Progenitor cell of endocrine pancreas (in vitro differentiated cells): ENCODE measurements at regions not wholly inside any gene's neighbourhood (a gene's known extent, or its start where the extent isn't known, plus 50 kb on each side); places are given as distances from the start of the nearest gene placed in this dataset.

ENCODE experiments used
- DNase-seq: peaks from one replicate; pipeline ENCODE4 v3.0.0; 2021; ENCODE audit warnings: low spot score; ENCODE audit not compliant: unreplicated experiment
- H3K27ac Mint-ChIP-seq: 2 replicates; pipeline ENCODE4 v1.8.0; 2021; ENCODE audit warnings: mild to moderate bottlenecking, moderate library complexity, mixed read lengths
- H3K27me3 Mint-ChIP-seq: 2 replicates; pipeline ENCODE4 v1.8.0; 2021; ENCODE audit warnings: mixed read lengths
- H3K36me3 Mint-ChIP-seq: 2 replicates; pipeline ENCODE4 v1.8.0; 2022; ENCODE audit warnings: mixed read lengths; ENCODE audit not compliant: insufficient read depth
- H3K4me1 Mint-ChIP-seq: 2 replicates; pipeline ENCODE4 v1.8.0; 2021; ENCODE audit warnings: low read depth, mixed read lengths
- H3K4me3 Mint-ChIP-seq: 2 replicates; pipeline ENCODE4 v1.8.0; 2021; ENCODE audit warnings: low read depth, mild to moderate bottlenecking, moderate library complexity, mixed read lengths
- H3K9me3 Mint-ChIP-seq: 2 replicates; pipeline ENCODE4 v1.8.0; 2021; ENCODE audit warnings: low read depth, mixed read lengths
- TF ChIP-seq, protein P1 (sequence below): fragments of 200-600 bp; sonication (generic); IDR thresholded peaks from one replicate; pipeline ENCODE4 v1.5.0; 2021; ENCODE audit warnings: antibody characterized with exemption, mild to moderate bottlenecking; ENCODE audit not compliant: unreplicated experiment

- H3K4me3 Mint-ChIP-seq: no peak overlapping the region
- H3K4me1 Mint-ChIP-seq: no peaks in the 10 kb centered on the region
- peaks cover 7% of the 10 kb centered on the region for H3K9me3 Mint-ChIP-seq
- H3K27ac Mint-ChIP-seq: no peak overlapping the region
- DNase-seq: no peak
- no peaks in the 10 kb centered on the region for H3K27me3 Mint-ChIP-seq
- TF ChIP-seq, protein P1, sequence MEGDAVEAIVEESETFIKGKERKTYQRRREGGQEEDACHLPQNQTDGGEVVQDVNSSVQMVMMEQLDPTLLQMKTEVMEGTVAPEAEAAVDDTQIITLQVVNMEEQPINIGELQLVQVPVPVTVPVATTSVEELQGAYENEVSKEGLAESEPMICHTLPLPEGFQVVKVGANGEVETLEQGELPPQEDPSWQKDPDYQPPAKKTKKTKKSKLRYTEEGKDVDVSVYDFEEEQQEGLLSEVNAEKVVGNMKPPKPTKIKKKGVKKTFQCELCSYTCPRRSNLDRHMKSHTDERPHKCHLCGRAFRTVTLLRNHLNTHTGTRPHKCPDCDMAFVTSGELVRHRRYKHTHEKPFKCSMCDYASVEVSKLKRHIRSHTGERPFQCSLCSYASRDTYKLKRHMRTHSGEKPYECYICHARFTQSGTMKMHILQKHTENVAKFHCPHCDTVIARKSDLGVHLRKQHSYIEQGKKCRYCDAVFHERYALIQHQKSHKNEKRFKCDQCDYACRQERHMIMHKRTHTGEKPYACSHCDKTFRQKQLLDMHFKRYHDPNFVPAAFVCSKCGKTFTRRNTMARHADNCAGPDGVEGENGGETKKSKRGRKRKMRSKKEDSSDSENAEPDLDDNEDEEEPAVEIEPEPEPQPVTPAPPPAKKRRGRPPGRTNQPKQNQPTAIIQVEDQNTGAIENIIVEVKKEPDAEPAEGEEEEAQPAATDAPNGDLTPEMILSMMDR: no peak
- H3K36me3 Mint-ChIP-seq: no peaks in the 10 kb centered on the region
Observed at GRCh38 chr2:18159896-18160295, 281.4 kb downstream of the KCNS3 start.

DNA sequence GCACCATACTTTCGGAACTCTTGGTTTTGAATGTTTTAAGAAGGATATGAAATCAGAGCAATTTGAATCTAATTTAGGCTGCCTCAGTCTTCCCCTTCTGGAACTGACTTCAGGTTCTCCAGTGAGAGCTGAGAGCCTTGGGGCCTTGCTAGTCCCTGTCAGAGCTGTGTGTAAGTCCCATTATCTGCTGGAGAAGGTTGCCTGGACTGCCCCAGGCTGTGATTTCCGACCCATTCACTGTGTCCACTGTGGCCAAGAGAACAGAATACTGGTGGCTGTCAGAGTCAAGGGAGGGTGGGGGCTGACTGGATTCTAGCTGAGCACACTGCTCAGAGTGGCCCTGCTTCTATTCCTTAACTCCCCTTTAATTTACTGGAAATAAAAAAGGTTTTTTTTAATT, 278.0 kb downstream of the KCNS3 start:
- Mint-ChIP-seq H3K36me3 (no peaks in the 10 kb centered on the region), H3K4me1 (no peaks in the 10 kb centered on the region), H3K27ac (no peak overlapping the region), H3K9me3 (no peaks in the 10 kb centered on the region), H3K4me3 (no peak overlapping the region), H3K27me3 (no peaks in the 10 kb centered on the region)
- no peak for DNase-seq
- TF ChIP-seq, protein P1: no peak

DNA sequence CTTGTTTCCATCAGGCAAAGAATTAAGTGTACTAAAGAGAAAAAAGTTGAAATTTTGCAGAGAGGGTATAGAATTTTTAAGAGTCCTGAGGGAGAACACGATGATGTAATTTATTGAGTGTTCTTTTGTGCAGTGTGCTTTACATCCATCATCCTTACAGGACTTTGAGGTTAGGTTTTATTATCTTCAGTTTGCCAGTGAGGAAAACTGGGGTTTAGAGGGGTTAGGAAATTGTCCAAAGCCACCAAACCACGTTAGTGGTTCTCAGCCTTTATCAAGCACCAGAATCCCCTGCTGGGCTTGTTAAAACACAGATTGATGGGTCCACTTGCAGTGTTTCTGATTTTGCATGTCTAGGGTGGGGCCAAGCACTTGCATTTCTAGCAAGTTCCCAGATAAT, 277.5 kb downstream of the KCNS3 start:
- TF ChIP-seq, protein P1: no peak
- Mint-ChIP-seq H3K36me3 (no peaks in the 10 kb centered on the region), H3K27ac (no peak overlapping the region), H3K9me3 (no peaks in the 10 kb centered on the region), H3K27me3 (no peaks in the 10 kb centered on the region), H3K4me1 (no peaks in the 10 kb centered on the region), H3K4me3 (no peak overlapping the region)
- no peak for DNase-seq

DNA sequence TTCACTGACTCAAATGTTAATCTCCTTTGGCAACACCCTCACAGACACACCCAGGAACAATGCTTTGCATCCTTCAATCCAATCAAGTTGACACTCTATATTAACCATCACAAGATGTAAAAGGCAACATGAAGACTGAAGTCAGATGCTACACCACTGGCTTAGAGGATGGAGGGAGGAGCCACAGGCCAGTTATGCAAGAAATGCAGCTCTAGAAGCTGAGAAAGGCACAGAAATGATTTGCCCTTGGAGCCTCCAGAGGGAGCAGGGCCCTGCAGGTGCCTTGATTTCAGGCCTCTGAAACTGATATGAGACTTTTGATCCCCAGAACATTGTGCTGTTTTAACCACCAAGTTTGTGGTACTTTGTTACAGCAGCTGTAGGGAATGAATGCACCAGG, 276.3 kb downstream of the KCNS3 start:
- H3K27me3 Mint-ChIP-seq: peaks cover 2% of the 10 kb centered on the region
- no peaks in the 10 kb centered on the region for H3K4me1 Mint-ChIP-seq
- H3K9me3 Mint-ChIP-seq: no peaks in the 10 kb centered on the region
- TF ChIP-seq, protein P1: no peak
- no peak for DNase-seq
- no peaks in the 10 kb centered on the region for H3K36me3 Mint-ChIP-seq
- H3K4me3 Mint-ChIP-seq: no peak overlapping the region
- H3K27ac Mint-ChIP-seq: no peak overlapping the region

DNA sequence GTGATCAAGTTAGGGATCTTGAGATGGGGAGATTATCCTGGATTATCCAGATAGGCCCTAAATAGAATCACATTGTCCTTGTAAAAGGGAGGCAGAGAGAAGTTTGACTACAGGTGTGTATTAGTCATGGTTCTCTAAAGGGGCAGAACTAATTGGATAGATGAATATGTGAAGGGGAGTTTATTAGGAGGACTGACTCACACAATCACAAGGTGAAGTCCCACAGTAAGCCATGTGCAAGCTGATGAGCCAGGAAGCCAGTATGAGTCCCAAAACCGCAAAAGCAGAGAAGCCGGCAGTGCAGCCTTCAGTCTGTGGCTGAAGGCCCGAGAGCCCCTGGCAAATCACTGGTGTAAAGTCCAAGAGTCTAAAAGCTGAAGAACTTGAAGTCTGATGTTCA, 275.8 kb downstream of the KCNS3 start:
- Mint-ChIP-seq H3K27ac (no peak overlapping the region), H3K27me3 (peaks cover 2% of the 10 kb centered on the region), H3K36me3 (no peaks in the 10 kb centered on the region), H3K9me3 (no peaks in the 10 kb centered on the region), H3K4me3 (no peak overlapping the region), H3K4me1 (no peaks in the 10 kb centered on the region)
- DNase-seq: no peak
- TF ChIP-seq, protein P1: no peak
